ENCODE measurements at regions not wholly inside any gene's neighbourhood (a gene's known extent, or its start where the extent isn't known, plus 50 kb on each side); places are given as distances from the start of the nearest gene placed in this dataset.

DNA sequence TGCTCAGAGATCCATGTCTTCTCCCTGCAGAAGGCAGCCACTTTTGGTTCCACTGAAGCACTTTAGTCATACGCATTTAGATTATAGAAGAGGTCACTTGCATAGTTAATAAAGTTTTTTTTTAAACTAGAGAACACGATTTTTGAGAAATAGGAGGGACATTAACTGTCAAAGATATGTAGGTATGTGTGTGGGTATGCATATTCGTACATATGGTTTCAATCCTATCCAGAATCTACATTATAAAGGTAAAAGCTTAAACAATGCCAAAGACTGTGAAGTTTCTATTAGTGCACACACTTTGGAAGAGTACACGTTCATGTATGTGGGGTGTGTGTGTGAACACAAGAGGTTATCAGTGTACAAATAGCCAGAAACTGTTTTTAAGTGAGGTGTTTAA, 103.2 kb downstream of the BTBD3 start:
- ChIA-PET CTCF (interaction anchor here (2.4 kb wide), 1 partner anchor 8 kb away, joined by 10 read pairs; no protein-coding TSS in a partner anchor), POLR2A (no interaction called here)
- TF ChIP-seq, protein P1, sequence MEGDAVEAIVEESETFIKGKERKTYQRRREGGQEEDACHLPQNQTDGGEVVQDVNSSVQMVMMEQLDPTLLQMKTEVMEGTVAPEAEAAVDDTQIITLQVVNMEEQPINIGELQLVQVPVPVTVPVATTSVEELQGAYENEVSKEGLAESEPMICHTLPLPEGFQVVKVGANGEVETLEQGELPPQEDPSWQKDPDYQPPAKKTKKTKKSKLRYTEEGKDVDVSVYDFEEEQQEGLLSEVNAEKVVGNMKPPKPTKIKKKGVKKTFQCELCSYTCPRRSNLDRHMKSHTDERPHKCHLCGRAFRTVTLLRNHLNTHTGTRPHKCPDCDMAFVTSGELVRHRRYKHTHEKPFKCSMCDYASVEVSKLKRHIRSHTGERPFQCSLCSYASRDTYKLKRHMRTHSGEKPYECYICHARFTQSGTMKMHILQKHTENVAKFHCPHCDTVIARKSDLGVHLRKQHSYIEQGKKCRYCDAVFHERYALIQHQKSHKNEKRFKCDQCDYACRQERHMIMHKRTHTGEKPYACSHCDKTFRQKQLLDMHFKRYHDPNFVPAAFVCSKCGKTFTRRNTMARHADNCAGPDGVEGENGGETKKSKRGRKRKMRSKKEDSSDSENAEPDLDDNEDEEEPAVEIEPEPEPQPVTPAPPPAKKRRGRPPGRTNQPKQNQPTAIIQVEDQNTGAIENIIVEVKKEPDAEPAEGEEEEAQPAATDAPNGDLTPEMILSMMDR (IDR thresholded peaks at IDR 0.05; ENCODE audit: control extremely low read depth, extremely low read depth, low read depth, missing control alignments): no peak
- no peak for DNase-seq (ENCODE audit: extremely low spot score)

- ChIA-PET POLR2A (no interaction called here), CTCF (interaction anchor here (2.4 kb wide), 1 partner anchor 10 kb away, joined by 10 read pairs; no protein-coding TSS in a partner anchor)
- TF ChIP-seq, protein P1 (IDR thresholded peaks at IDR 0.05; ENCODE audit: control extremely low read depth, extremely low read depth, low read depth, missing control alignments): no peak
- no peak for DNase-seq (ENCODE audit: extremely low spot score)
These were observed 104.4 kb downstream of the BTBD3 start for GRCh38 chr20:12022126-12022525.

DNA sequence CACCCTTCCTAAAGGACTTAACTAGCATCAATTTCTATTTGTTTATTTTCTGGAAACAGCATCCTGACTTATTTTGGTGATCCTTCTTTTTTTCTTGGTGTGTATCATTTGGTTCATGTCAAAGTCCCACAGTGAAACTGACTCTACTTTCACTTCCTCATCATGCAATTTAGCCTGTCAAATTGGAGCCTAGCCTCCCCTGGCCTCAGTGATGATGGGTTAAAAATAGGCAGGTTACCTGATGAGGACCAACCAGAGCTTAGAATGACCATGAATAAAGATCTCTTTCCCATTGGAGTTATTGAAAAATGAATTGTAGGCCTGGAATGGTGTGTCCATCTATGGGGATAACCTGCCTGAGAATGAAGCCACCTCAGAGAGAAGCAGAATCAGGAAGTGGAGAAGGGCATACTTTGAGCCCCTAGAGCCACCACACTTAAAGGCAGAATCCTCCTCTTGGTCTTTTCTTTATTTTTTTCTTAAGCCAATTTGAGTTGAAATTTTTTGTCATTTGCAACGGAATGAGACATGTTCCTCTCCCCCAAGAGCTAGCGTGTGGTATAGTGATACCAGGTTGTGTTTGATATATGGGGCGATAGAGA, 105.6 kb downstream of the BTBD3 start:
- POLR2A ChIA-PET: no interaction called here
- DNase-seq (ENCODE audit: extremely low spot score): peak; percentile 32
- CTCF ChIA-PET: interaction anchor here (1.6 kb wide), 1 partner anchor 11 kb away, joined by 4 read pairs; no protein-coding TSS in a partner anchor
- TF ChIP-seq, protein P1 (IDR thresholded peaks at IDR 0.05; ENCODE audit: control extremely low read depth, extremely low read depth, low read depth, missing control alignments): no peak

GRCh38 chr20:12028771-12029170, 111.1 kb downstream of the BTBD3 start:
- ChIA-PET CTCF (interaction anchor here (0.9 to 2.5 kb wide), 2 partner anchors 8 to 10 kb away, joined by 3 to 7 read pairs; no protein-coding TSS in a partner anchor), POLR2A (interaction anchor here (0.6 kb wide), 1 partner anchor 17 kb away, joined by 4 read pairs; no protein-coding TSS in a partner anchor)
- DNase-seq (ENCODE audit: extremely low spot score): no peak
- TF ChIP-seq, protein P1 (IDR thresholded peaks at IDR 0.05; ENCODE audit: control extremely low read depth, extremely low read depth, low read depth, missing control alignments): no peak

DNA sequence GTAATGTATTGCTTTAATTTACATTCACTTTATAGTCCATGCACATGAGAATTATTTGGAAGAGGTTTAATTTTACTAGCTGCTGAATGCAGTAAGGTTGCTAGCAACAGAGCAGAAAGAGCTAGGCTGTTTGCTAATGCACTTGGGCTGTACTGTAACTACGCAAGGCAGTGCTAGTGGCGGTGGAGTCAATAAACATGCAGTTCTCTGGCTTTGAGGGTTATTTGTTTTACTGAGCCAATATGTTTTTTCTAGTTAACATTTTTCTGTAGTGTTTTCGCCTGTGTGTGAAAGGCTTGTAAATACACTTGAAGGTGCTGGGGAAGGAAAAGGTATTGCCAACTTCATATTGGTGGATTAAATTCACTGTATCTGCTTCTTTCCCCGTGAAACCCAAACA, 112.8 kb downstream of the BTBD3 start:
- ChIA-PET POLR2A (no interaction called here), CTCF (interaction anchor here (2.5 kb wide), 1 partner anchor 8 kb away, joined by 7 read pairs; no protein-coding TSS in a partner anchor)
- no peak for DNase-seq (ENCODE audit: extremely low spot score)
- TF ChIP-seq, protein P1 (IDR thresholded peaks at IDR 0.05; ENCODE audit: control extremely low read depth, extremely low read depth, low read depth, missing control alignments): no peak

GRCh38 chr20:12036142-12036541, 118.4 kb downstream of the BTBD3 start:
- ChIA-PET POLR2A (no interaction called here), CTCF (no interaction called here)
- no peak for DNase-seq (ENCODE audit: extremely low spot score)
- TF ChIP-seq, protein P1 (IDR thresholded peaks at IDR 0.05; ENCODE audit: control extremely low read depth, extremely low read depth, low read depth, missing control alignments): no peak

Data from GM10248 (cell line).